Type B pancreatic cell (in vitro differentiated cells): ENCODE measurements at regions not wholly inside any gene's neighbourhood (a gene's known extent, or its start where the extent isn't known, plus 50 kb on each side); places are given as distances from the start of the nearest gene placed in this dataset.
A peak's percentile ranks its signal among the peaks of the same experiment; 100 is the strongest.

Experiments
- DNase-seq: peaks from one replicate; pipeline ENCODE4 v3.0.0; 2021; ENCODE audit warnings: mixed read lengths; ENCODE audit not compliant: unreplicated experiment; ENCODE audit errors: extremely low spot score
- H3K27ac Mint-ChIP-seq: 2 replicates; pipeline ENCODE4 v1.8.0; 2021; ENCODE audit warnings: mild to moderate bottlenecking, mixed read lengths
- H3K27me3 Mint-ChIP-seq: 2 replicates; pipeline ENCODE4 v1.8.0; 2021; ENCODE audit warnings: mixed read lengths
- H3K36me3 Mint-ChIP-seq: 2 replicates; pipeline ENCODE4 v1.8.0; 2021; ENCODE audit warnings: mixed read lengths
- H3K4me1 Mint-ChIP-seq: one replicate; pipeline ENCODE4 v1.8.0; 2021; ENCODE audit warnings: mixed read lengths; ENCODE audit not compliant: unreplicated experiment
- H3K4me3 Mint-ChIP-seq: 2 replicates; pipeline ENCODE4 v1.8.0; 2021; ENCODE audit warnings: mild to moderate bottlenecking, mixed read lengths
- H3K9me3 Mint-ChIP-seq: 2 replicates; pipeline ENCODE4 v1.8.0; 2021; ENCODE audit warnings: mixed read lengths
- TF ChIP-seq, protein P1 (sequence below): fragments of 200-600 bp; sonication (generic); conservative IDR thresholded peaks from 2 replicates; pipeline ENCODE4 v1.5.0; 2021; ENCODE audit warnings: antibody characterized with exemption, mild to moderate bottlenecking

DNA sequence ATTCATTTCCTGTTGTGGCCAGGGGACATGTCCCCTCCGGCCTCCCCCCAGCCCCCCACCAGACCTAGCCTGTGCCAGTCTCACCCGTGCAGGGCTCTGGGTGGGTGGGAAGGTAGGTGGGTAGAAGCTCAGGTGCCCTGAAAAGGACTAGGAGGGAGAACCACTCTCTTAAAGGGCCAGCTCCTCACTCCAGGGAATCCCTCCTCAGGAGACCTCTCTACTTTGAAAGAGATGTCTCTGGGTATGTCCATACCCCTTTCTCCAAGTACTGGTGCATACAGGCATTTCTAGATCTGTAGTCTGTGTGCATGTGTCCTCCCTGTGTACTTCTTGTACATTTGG is 60.8 kb upstream of the EPB41L1 start:
- Mint-ChIP-seq H3K36me3 (no peaks in the 10 kb centered on the region), H3K4me1 (peaks cover 36% of the 10 kb centered on the region), H3K27me3 (peaks cover 33% of the 10 kb centered on the region), H3K27ac (peak overlapping the region; percentile 74), H3K4me3 (peak overlapping the region; percentile 98), H3K9me3 (no peaks in the 10 kb centered on the region)
- TF ChIP-seq, protein P1, sequence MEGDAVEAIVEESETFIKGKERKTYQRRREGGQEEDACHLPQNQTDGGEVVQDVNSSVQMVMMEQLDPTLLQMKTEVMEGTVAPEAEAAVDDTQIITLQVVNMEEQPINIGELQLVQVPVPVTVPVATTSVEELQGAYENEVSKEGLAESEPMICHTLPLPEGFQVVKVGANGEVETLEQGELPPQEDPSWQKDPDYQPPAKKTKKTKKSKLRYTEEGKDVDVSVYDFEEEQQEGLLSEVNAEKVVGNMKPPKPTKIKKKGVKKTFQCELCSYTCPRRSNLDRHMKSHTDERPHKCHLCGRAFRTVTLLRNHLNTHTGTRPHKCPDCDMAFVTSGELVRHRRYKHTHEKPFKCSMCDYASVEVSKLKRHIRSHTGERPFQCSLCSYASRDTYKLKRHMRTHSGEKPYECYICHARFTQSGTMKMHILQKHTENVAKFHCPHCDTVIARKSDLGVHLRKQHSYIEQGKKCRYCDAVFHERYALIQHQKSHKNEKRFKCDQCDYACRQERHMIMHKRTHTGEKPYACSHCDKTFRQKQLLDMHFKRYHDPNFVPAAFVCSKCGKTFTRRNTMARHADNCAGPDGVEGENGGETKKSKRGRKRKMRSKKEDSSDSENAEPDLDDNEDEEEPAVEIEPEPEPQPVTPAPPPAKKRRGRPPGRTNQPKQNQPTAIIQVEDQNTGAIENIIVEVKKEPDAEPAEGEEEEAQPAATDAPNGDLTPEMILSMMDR, result no peak
- DNase-seq, result no peak

DNA sequence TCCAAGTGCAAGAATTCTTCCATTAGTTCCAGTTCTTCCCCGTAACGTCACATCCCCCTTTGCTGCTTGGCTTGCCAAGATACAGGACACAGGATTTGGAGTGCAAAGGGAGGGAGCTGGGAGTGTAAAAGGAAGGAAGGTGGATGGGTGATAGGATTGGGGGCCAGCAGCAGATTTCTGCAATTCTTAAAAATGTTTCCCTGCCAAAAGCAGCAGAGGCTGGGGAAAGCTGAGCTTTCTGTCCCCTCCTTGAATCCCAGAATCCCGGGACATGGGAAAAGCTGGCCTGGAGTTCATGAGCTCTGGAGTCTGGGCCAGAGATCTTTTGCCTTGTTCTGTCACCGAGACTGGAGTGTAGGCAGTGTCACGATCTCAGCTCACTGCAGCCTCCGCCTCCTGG is 60.0 kb upstream of the EPB41L1 start:
- no peak for DNase-seq

DNA sequence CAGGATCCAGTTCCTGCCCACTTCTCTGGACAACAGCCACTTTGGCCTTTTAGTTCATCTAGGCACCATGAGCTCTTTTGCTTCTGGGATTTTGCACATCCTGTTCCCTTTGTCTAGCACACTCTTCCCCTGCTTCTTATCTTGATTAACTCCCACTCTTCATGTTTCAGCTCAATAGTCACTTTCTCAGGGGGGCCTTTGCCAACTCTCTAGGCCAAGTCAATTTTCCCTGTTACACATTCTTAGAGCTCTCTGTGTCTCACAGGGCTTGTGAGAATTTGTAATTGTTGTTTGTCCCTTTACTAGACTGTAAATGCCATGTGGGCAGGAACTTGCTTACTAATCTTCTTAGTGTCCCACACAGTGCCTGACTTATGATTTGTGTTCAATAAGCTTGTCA is 58.1 kb upstream of the EPB41L1 start:
- Mint-ChIP-seq H3K27me3 (peaks cover 17% of the 10 kb centered on the region), H3K27ac (peak overlapping the region; percentile 75), H3K9me3 (no peaks in the 10 kb centered on the region), H3K36me3 (no peaks in the 10 kb centered on the region), H3K4me1 (peaks cover 35% of the 10 kb centered on the region), H3K4me3 (peak overlapping the region; percentile 69)
- TF ChIP-seq, protein P1, result no peak
- DNase-seq, result no peak

More for the DNA sequence above, 60.0 kb upstream of the EPB41L1 start:
- Mint-ChIP-seq H3K4me3 (peak overlapping the region; percentile 98), H3K9me3 (no peaks in the 10 kb centered on the region), H3K27me3 (peaks cover 33% of the 10 kb centered on the region), H3K27ac (peak overlapping the region; percentile 74), H3K36me3 (no peaks in the 10 kb centered on the region), H3K4me1 (peaks cover 36% of the 10 kb centered on the region)
- TF ChIP-seq, protein P1, result no peak

DNA sequence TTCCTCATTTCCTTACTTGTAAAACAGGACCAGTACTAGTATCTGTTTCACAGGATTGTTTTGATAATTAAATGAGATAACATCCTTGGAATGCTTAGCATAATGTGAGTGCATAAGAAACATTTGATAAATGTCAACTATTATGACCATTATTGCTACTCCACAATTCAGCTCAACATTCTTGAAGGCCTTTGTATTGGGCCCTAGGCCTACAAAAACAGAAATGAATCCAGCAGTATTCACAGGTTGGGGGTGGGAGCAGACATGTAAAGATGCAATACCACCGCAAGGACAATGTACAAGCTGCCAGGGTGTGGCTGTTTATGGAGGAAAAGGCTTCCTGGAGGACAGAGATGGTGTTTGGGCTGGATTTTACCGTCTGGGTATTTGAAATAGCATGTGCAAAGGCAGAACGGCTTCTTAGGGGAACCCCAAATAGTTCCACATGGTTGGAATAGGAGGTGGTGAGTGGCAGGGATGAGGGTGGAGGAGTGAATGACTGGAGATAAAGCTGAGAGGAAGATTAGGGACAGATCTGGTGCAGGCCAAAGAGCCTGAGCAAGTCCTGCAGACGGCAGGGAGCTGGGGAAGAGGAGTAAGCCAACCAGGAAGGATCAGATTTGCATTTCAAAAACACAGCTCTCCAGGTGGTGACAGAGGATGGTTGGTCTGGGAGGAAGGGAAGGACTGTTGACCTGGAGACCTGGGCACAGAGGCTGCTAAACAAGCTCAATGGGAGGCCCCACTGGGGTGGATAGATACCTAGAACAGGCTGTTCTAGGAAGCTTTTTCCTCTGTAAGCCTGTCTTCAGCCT is 57.0 kb upstream of the EPB41L1 start:
- H3K9me3 Mint-ChIP-seq, result no peaks in the 10 kb centered on the region
- peaks cover 31% of the 10 kb centered on the region for H3K4me1 Mint-ChIP-seq
- DNase-seq, result no peak
- TF ChIP-seq, protein P1, result no peak
- peaks cover 12% of the 10 kb centered on the region for H3K27me3 Mint-ChIP-seq
- no peaks in the 10 kb centered on the region for H3K36me3 Mint-ChIP-seq
- H3K27ac Mint-ChIP-seq, result peak overlapping the region; percentile 75
- H3K4me3 Mint-ChIP-seq, result peak overlapping the region; percentile 24

- H3K27me3 Mint-ChIP-seq, result peaks cover 7% of the 10 kb centered on the region
- DNase-seq, result no peak
- no peaks in the 10 kb centered on the region for H3K9me3 Mint-ChIP-seq
- no peaks in the 10 kb centered on the region for H3K36me3 Mint-ChIP-seq
- H3K4me3 Mint-ChIP-seq, result no peak overlapping the region
- H3K4me1 Mint-ChIP-seq, result peaks cover 32% of the 10 kb centered on the region
- TF ChIP-seq, protein P1, result no peak
- peak overlapping the region; percentile 12 for H3K27ac Mint-ChIP-seq
These were observed 56.2 kb upstream of the EPB41L1 start for GRCh38 chr20:36098364-36098763.
